AG09319 (cell line): ENCODE measurements at regions not wholly inside any gene's neighbourhood (a gene's known extent, or its start where the extent isn't known, plus 50 kb on each side); places are given as distances from the start of the nearest gene placed in this dataset.

Source experiments
- DNase-seq: peaks from one replicate; pipeline ENCODE4 v3.0.0-alpha.2; 2010; ENCODE audit warnings: low read depth; ENCODE audit errors: extremely low read depth
- CTCF ChIP-seq: IDR thresholded peaks from 2 replicates; pipeline ENCODE4 v1.5.1; 2011; ENCODE audit warnings: low read depth, mild to moderate bottlenecking, inconsistent platforms, low read length, moderate library complexity

- no peak for DNase-seq
- TF ChIP-seq CTCF, result no peak
These were observed 271.3 kb downstream of the PTBP2 start for GRCh38 chr1:96992871-96993270.

- no peak for TF ChIP-seq CTCF
- DNase-seq, result no peak
These were observed 273.8 kb downstream of the PTBP2 start for GRCh38 chr1:96995351-96995750.

- TF ChIP-seq CTCF, result no peak
- no peak for DNase-seq
These were observed 274.4 kb downstream of the PTBP2 start for GRCh38 chr1:96996001-96996400.

- DNase-seq, result no peak
- no peak for TF ChIP-seq CTCF
These were observed 276.1 kb downstream of the PTBP2 start for GRCh38 chr1:96997717-96998116.

GRCh38 chr1:96998466-96998865 is 276.9 kb downstream of the PTBP2 start:
- no peak for TF ChIP-seq CTCF
- no peak for DNase-seq

- no peak for DNase-seq
- no peak for TF ChIP-seq CTCF
These were observed 277.6 kb downstream of the PTBP2 start for GRCh38 chr1:96999191-96999590.

- TF ChIP-seq CTCF, result no peak
- no peak for DNase-seq
These were observed 282.5 kb downstream of the PTBP2 start for GRCh38 chr1:97004054-97004453.
